Stimulated activated CD4-positive, alpha-beta T cell treated with anti-CD3 and anti-CD28 coated beads, Interleukin-15, amount 100 ng/mL, for 48 hours (primary cell): ENCODE measurements at regions not wholly inside any gene's neighbourhood (a gene's known extent, or its start where the extent isn't known, plus 50 kb on each side); places are given as distances from the start of the nearest gene placed in this dataset.
"Not testable (repeated sequence)": the region's sequence is repeated elsewhere in the genome, so short reads cannot be mapped to it uniquely, and the experiment has no call there.

Experiments
- DNase-seq, 2 donors: peaks; one replicate each; pipeline ENCODE4 v3.0.0-alpha.2; 2020; ENCODE audit warnings: low read depth in 2 of 2

GRCh38 chr21:17279663-17280062 lies 233.2 kb upstream of the CXADR start:
- no peak for DNase-seq

GRCh38 chr21:17293016-17293562 lies 219.8 kb upstream of the CXADR start:
- not testable (repeated sequence) for DNase-seq

GRCh38 chr21:17295997-17296396 lies 216.8 kb upstream of the CXADR start:
- no peak for DNase-seq

- not testable (repeated sequence) for DNase-seq
Observed at GRCh38 chr21:17299576-17299975, 213.3 kb upstream of the CXADR start.

- DNase-seq, result not testable (repeated sequence)
Observed at GRCh38 chr21:17327715-17328114, 185.1 kb upstream of the CXADR start.

- no peak for DNase-seq
Observed at GRCh38 chr21:17334484-17334883, 178.4 kb upstream of the CXADR start.

GRCh38 chr21:17340081-17340480 lies 172.8 kb upstream of the CXADR start:
- DNase-seq, result no peak

- DNase-seq, result no peak
Observed at GRCh38 chr21:17343055-17343454, 169.8 kb upstream of the CXADR start.

- DNase-seq, result no peak
Observed at GRCh38 chr21:17348357-17348756, 164.5 kb upstream of the CXADR start.

- no peak for DNase-seq
Observed at GRCh38 chr21:17348849-17349248, 164.0 kb upstream of the CXADR start.

GRCh38 chr21:17351766-17352165 lies 161.1 kb upstream of the CXADR start:
- no peak for DNase-seq

- DNase-seq, result no peak
Observed at GRCh38 chr21:17352996-17353655, 159.7 kb upstream of the CXADR start.

- no peak for DNase-seq
Observed at GRCh38 chr21:17359781-17360180, 153.1 kb upstream of the CXADR start.

GRCh38 chr21:17368748-17369363 lies 144.0 kb upstream of the CXADR start:
- no peak for DNase-seq

GRCh38 chr21:17370263-17370662 lies 142.6 kb upstream of the CXADR start:
- no peak for DNase-seq

GRCh38 chr21:17370916-17371315 lies 141.9 kb upstream of the CXADR start:
- no peak for DNase-seq

GRCh38 chr21:17371450-17371849 lies 141.4 kb upstream of the CXADR start:
- no peak for DNase-seq

- DNase-seq, result no peak
Observed at GRCh38 chr21:17372200-17372599, 140.6 kb upstream of the CXADR start.

GRCh38 chr21:17386498-17386897 lies 126.3 kb upstream of the CXADR start:
- DNase-seq, result no peak

- DNase-seq, result peak in 1 of 2 donors; percentile 21
Observed at GRCh38 chr21:17387030-17387617, 125.7 kb upstream of the CXADR start.

GRCh38 chr21:17388226-17388625 lies 124.6 kb upstream of the CXADR start:
- no peak for DNase-seq

GRCh38 chr21:17389311-17389710 lies 123.5 kb upstream of the CXADR start:
- no peak for DNase-seq

- DNase-seq, result no peak
Observed at GRCh38 chr21:17390569-17390968, 122.3 kb upstream of the CXADR start.
